GM12878 (cell line): ENCODE measurements at regions not wholly inside any gene's neighbourhood (a gene's known extent, or its start where the extent isn't known, plus 50 kb on each side); places are given as distances from the start of the nearest gene placed in this dataset.

Experiments used
- ATAC-seq: fragments of 200-7000 bp; cut with Tn5 transposase; 3 replicates; pipeline ENCODE4 v1.9.1; 2020; ENCODE audit warnings: mild to moderate bottlenecking, moderate library complexity
- BruUV-seq: library from RNA; stranded (reverse); fragments of 400-500 nt; replicated peaks from 2 replicates; lab custom pipeline; 2021; lab: Mats Ljungman, UMichigan
- CTCF ChIA-PET: fragments of 300-600 bp; sonication (Branson Sonifier 250); formaldehyde crosslinking; extraction: SDS; loops from one replicate; lab custom pipeline; 2021; ENCODE audit warnings: inconsistent platforms; lab: Yijun Ruan, JAX
- POLR2A ChIA-PET: fragments of 350-600 bp; formaldehyde crosslinking; extraction: SDS; loops from one replicate; lab custom pipeline; 2021; ENCODE audit warnings: inconsistent platforms; lab: Charles Lee
- RAD21 ChIA-PET: fragments of 300-600 bp; sonication (Branson Sonifier 250); formaldehyde crosslinking; loops from one replicate; lab custom pipeline; 2023; ENCODE audit warnings: antibody characterized with exemption; ENCODE audit not compliant: unreplicated experiment; lab: Charles Lee
- SMC1A ChIA-PET: fragments of 300-600 bp; sonication (Branson Sonifier 250); formaldehyde crosslinking; loops from one replicate; lab custom pipeline; 2023; ENCODE audit not compliant: unreplicated experiment, uncharacterized antibody; lab: Charles Lee
- DNase-seq: peaks from one replicate; pipeline ENCODE4 v3.0.0-alpha.2; 2011; ENCODE audit warnings: low read depth, low spot score
- FAIRE-seq: peaks from 3 replicates; lab custom pipeline; 2011; peaks lifted over from hg19 to GRCh38; lab: Jason Lieb, UNC
- H2AFZ ChIP-seq: 2 replicates; pipeline ENCODE4 v1.6.0; 2011; ENCODE audit warnings: low read depth, low read length, control low read depth; ENCODE audit not compliant: control insufficient read depth
- H3K27ac ChIP-seq: 2 replicates; pipeline ENCODE4 v1.5.1; 2011; ENCODE audit warnings: control low read depth; ENCODE audit not compliant: control insufficient read depth, insufficient read depth
- H3K27me3 ChIP-seq, 2 experiments: replicated peaks in 1 of 2; 2 replicates each; pipeline versions ENCODE4 v1.6.0 to v1.6.1; 2011; ENCODE audit warnings: low read length in 1 of 2; ENCODE audit not compliant: control insufficient read depth in 2 of 2, insufficient read depth in 2 of 2
- H3K36me3 ChIP-seq, 2 experiments: 2 replicates each; pipeline ENCODE4 v1.5.1; 2011; ENCODE audit warnings: low read length in 1 of 2; ENCODE audit not compliant: control insufficient read depth in 2 of 2, insufficient read depth in 2 of 2
- H3K4me1 ChIP-seq: 2 replicates; pipeline ENCODE4 v1.6.1; 2011; ENCODE audit warnings: mild to moderate bottlenecking, low read length, moderate library complexity, mixed read lengths; ENCODE audit not compliant: control insufficient read depth, insufficient read depth
- H3K4me2 ChIP-seq: 2 replicates; pipeline ENCODE4 v1.6.0; 2011; ENCODE audit warnings: control low read depth; ENCODE audit not compliant: control insufficient read depth, insufficient read depth
- H3K4me3 ChIP-seq: fragments of 200-600 bp; sonication (generic); 2 replicates; pipeline ENCODE4 v1.5.1; 2016
- H3K79me2 ChIP-seq: 2 replicates; pipeline ENCODE4 v1.6.0; 2011; ENCODE audit warnings: low read length; ENCODE audit not compliant: control insufficient read depth, insufficient read depth
- H3K9ac ChIP-seq: 2 replicates; pipeline ENCODE4 v1.8.0; 2011; ENCODE audit warnings: low read length, control low read depth, mixed read lengths; ENCODE audit not compliant: control insufficient read depth, insufficient read depth
- H3K9me3 ChIP-seq: replicated peaks from 3 replicates; pipeline ENCODE4 v1.5.1; 2011; ENCODE audit warnings: mild to moderate bottlenecking, low read length; ENCODE audit not compliant: control insufficient read depth, insufficient read depth
- H4K20me1 ChIP-seq: 2 replicates; pipeline ENCODE4 v1.6.0; 2011; ENCODE audit not compliant: control insufficient read depth, insufficient read depth
- BHLHE40 ChIP-seq, 2 experiments: fragments of 450-650 bp in 1 of 2; IDR thresholded peaks; 2 replicates each; pipeline ENCODE4 v1.6.1; 2011 to 2017; ENCODE audit warnings: low read depth in 2 of 2, borderline replicate concordance in 1 of 2, improper control_type of control experiment in 1 of 2, low read length in 1 of 2, mild to moderate bottlenecking in 1 of 2
- GATAD2B ChIP-seq: fragments of 450-650 bp; conservative IDR thresholded peaks from 2 replicates; pipeline ENCODE4 v1.6.1; 2017; ENCODE audit warnings: low read depth, mild to moderate bottlenecking, moderate library complexity
- HDAC2 ChIP-seq: fragments of 200-600 bp; sonication (generic); IDR thresholded peaks from 2 replicates; pipeline ENCODE4 v1.6.1; 2017
- IKZF1 ChIP-seq: fragments of 450-650 bp; conservative IDR thresholded peaks from 2 replicates; pipeline ENCODE4 v1.6.1; 2017; ENCODE audit warnings: antibody characterized with exemption, mild to moderate bottlenecking
- IKZF2 ChIP-seq, 2 experiments: fragments of 450-650 bp; IDR thresholded peaks; 2 replicates each; pipeline ENCODE4 v1.6.1; 2017; ENCODE audit warnings: mild to moderate bottlenecking in 2 of 2, moderate library complexity in 2 of 2
- KAT2A ChIP-seq: conservative IDR thresholded peaks from 2 replicates; pipeline ENCODE4 v1.6.1; 2011; ENCODE audit warnings: low read depth, low read length; ENCODE audit not compliant: control insufficient read depth
- KDM1A ChIP-seq: fragments of 200-600 bp; sonication (generic); IDR thresholded peaks from 2 replicates; pipeline ENCODE4 v1.6.1; 2016; ENCODE audit warnings: borderline replicate concordance
- NRF1 ChIP-seq: conservative IDR thresholded peaks from 2 replicates; pipeline ENCODE4 v1.6.1; 2011; ENCODE audit warnings: mild to moderate bottlenecking, low read depth, low read length, improper control_type of control experiment
- PAX8 ChIP-seq: fragments of 450-650 bp; IDR thresholded peaks from 2 replicates; pipeline ENCODE4 v1.6.1; 2017; ENCODE audit warnings: mild to moderate bottlenecking, moderate library complexity
- POU2F2 ChIP-seq: IDR thresholded peaks from 3 replicates; pipeline ENCODE4 v1.6.1; 2011; ENCODE audit warnings: low read depth, mild to moderate bottlenecking, low read length, borderline replicate concordance
- TCF7 ChIP-seq: IDR thresholded peaks from 2 replicates; pipeline ENCODE4 v1.6.1; 2014; ENCODE audit warnings: antibody characterized with exemption, borderline replicate concordance
- WGBS: methylation state at CpG from one replicate; pipeline ENCODE4 v1.1.6; 2016; ENCODE audit warnings: low lambda C conversion rate; ENCODE audit not compliant: insufficient replicate concordance, insufficient coverage; ENCODE audit errors: missing lambda C conversion rate; 5-methylcytosine and 5-hydroxymethylcytosine counted together
- in situ Hi-C: fragments of 300-500 bp; cut with MboI; formaldehyde crosslinking; loops from 9 replicates; pipeline ENCODE4 v1.14.3; 2018; ENCODE audit warnings: mixed read lengths
- intact Hi-C: fragments of 100-400 bp; cut with micrococcal nuclease; formaldehyde crosslinking; loops from one replicate; pipeline ENCODE4 v1.14.2; 2022; ENCODE audit not compliant: unreplicated experiment
- TF ChIP-seq, protein P1 (sequence below): fragments of 450-650 bp; IDR thresholded peaks from 2 replicates; pipeline ENCODE4 v1.6.1; 2017; ENCODE audit warnings: mild to moderate bottlenecking, moderate library complexity
- TF ChIP-seq, protein P2 (sequence below): fragments of 450-650 bp; IDR thresholded peaks from 2 replicates; pipeline ENCODE4 v1.6.1; 2017; ENCODE audit warnings: mild to moderate bottlenecking, low read depth, inconsistent platforms; ENCODE audit not compliant: poor library complexity, severe bottlenecking
- TF ChIP-seq, protein P3 (sequence below): IDR thresholded peaks from 2 replicates; pipeline ENCODE4 v1.6.1; 2011; ENCODE audit warnings: low read depth, mild to moderate bottlenecking, low read length, moderate library complexity, borderline replicate concordance; ENCODE audit errors: extremely low read depth

DNA sequence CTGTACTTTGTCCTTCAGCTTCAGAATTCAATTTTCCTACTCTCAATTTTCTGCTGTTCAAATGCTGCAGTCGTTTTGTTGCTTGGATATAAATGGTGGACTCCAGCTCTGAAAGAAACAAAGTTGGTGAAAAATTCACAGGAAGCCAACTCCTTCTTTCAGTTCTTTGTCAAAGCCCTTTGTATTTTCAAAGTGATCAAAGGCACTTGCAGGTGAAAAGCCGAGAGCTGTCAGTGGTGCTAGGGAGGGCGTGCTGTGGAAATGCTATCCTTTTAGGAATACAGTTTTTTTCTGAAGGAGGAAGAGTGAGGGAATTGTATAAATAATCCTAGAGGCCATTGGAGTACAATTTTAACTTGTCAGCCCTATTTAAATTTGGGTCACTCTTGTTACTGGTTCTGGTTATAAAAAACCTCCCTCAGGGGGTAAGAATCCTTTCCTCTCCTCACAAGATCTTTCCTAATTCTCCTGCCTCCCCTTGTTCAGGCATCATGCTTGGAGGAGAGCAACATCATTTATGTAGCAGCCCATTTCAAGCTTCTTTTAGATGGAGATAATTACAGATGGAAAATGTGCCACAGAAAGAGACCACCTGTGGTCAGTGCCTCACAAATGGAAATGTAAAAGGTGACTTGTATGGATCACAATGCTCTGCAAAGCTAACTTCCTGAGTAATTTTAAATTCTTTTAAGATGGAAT lies 62.5 kb upstream of the GHR start (continued):
- TF ChIP-seq, protein P1, sequence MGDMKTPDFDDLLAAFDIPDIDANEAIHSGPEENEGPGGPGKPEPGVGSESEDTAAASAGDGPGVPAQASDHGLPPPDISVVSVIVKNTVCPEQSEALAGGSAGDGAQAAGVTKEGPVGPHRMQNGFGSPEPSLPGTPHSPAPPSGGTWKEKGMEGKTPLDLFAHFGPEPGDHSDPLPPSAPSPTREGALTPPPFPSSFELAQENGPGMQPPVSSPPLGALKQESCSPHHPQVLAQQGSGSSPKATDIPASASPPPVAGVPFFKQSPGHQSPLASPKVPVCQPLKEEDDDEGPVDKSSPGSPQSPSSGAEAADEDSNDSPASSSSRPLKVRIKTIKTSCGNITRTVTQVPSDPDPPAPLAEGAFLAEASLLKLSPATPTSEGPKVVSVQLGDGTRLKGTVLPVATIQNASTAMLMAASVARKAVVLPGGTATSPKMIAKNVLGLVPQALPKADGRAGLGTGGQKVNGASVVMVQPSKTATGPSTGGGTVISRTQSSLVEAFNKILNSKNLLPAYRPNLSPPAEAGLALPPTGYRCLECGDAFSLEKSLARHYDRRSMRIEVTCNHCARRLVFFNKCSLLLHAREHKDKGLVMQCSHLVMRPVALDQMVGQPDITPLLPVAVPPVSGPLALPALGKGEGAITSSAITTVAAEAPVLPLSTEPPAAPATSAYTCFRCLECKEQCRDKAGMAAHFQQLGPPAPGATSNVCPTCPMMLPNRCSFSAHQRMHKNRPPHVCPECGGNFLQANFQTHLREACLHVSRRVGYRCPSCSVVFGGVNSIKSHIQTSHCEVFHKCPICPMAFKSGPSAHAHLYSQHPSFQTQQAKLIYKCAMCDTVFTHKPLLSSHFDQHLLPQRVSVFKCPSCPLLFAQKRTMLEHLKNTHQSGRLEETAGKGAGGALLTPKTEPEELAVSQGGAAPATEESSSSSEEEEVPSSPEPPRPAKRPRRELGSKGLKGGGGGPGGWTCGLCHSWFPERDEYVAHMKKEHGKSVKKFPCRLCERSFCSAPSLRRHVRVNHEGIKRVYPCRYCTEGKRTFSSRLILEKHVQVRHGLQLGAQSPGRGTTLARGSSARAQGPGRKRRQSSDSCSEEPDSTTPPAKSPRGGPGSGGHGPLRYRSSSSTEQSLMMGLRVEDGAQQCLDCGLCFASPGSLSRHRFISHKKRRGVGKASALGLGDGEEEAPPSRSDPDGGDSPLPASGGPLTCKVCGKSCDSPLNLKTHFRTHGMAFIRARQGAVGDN, result no peak
- TF ChIP-seq POU2F2, result no peak
- no peak for TF ChIP-seq PAX8
- no peak for TF ChIP-seq IKZF1
- TF ChIP-seq KDM1A, result no peak
- TF ChIP-seq NRF1, result no peak
- TF ChIP-seq, all 136 proteins: peak for 0

DNA sequence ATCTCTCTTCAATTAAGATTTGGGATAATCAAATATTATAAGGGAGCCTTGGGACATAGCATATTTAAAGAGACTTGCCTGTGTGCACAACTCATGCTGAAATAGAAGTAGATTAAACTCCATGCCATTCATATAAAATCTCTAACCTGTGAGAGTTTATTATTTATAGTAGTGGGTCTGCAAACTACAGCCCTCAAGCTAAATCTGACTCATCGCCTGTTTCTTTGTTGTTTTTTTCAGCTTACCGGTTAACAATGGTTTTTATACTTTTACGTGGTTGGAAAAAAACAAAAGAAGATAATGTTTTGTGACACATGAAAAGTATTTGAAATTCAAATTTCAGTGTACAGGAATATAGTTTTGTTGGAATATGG lies 61.9 kb upstream of the GHR start:
- no peak for DNase-seq
- H2AFZ ChIP-seq, result no peak overlapping the region
- no peak for FAIRE-seq
- no peaks in the 10 kb centered on the region for H3K36me3 ChIP-seq
- no TSS peak for BruUV-seq
- POLR2A ChIA-PET, result no interaction called here
- no peaks in the 10 kb centered on the region for H3K27me3 ChIP-seq
- no peak overlapping the region for H3K9ac ChIP-seq
- RAD21 ChIA-PET, result no interaction called here
- ATAC-seq, result no peak
- SMC1A ChIA-PET, result no interaction called here
- H3K79me2 ChIP-seq, result no peaks in the 10 kb centered on the region
- H3K4me1 ChIP-seq, result no peaks in the 10 kb centered on the region
- 25% methylated on average over 3 of the region's 3 CpGs for WGBS
- H3K4me2 ChIP-seq, result no peak overlapping the region
- intact Hi-C loops, result no loop called here
- H3K4me3 ChIP-seq, result no peak overlapping the region
- H4K20me1 ChIP-seq, result no peaks in the 10 kb centered on the region
- CTCF ChIA-PET, result no interaction called here
- H3K27ac ChIP-seq, result no peak overlapping the region
- no peaks in the 10 kb centered on the region for H3K9me3 ChIP-seq
- in situ Hi-C loops, result no loop called here
- TF ChIP-seq, protein P2, sequence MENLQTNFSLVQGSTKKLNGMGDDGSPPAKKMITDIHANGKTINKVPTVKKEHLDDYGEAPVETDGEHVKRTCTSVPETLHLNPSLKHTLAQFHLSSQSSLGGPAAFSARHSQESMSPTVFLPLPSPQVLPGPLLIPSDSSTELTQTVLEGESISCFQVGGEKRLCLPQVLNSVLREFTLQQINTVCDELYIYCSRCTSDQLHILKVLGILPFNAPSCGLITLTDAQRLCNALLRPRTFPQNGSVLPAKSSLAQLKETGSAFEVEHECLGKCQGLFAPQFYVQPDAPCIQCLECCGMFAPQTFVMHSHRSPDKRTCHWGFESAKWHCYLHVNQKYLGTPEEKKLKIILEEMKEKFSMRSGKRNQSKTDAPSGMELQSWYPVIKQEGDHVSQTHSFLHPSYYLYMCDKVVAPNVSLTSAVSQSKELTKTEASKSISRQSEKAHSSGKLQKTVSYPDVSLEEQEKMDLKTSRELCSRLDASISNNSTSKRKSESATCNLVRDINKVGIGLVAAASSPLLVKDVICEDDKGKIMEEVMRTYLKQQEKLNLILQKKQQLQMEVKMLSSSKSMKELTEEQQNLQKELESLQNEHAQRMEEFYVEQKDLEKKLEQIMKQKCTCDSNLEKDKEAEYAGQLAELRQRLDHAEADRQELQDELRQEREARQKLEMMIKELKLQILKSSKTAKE, result no peak
- no peak for TF ChIP-seq GATAD2B
- no peak for TF ChIP-seq HDAC2
- TF ChIP-seq TCF7, result no peak
- TF ChIP-seq, protein P3, sequence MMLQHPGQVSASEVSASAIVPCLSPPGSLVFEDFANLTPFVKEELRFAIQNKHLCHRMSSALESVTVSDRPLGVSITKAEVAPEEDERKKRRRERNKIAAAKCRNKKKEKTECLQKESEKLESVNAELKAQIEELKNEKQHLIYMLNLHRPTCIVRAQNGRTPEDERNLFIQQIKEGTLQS, result no peak
- TF ChIP-seq KAT2A, result no peak
- no peak for TF ChIP-seq NRF1
- TF ChIP-seq IKZF2 (IDR thresholded peaks at IDR 0.05), result no peak
- TF ChIP-seq BHLHE40 (IDR thresholded peaks at IDR 0.05; ENCODE audit: borderline replicate concordance in 1 of 2, low read depth in 2 of 2, low read length in 1 of 2), result no peak
